Neutrophil (primary cell): ENCODE measurements at regions not wholly inside any gene's neighbourhood (a gene's known extent, or its start where the extent isn't known, plus 50 kb on each side); places are given as distances from the start of the nearest gene placed in this dataset.
A peak's percentile ranks its signal among the peaks of the same experiment; 100 is the strongest.

Source experiments
- H3K27ac ChIP-seq: fragments of 200-600 bp; sonication (generic); 2 replicates; pipeline ENCODE4 v1.5.1; 2016; ENCODE audit warnings: mild to moderate bottlenecking, moderate library complexity
- H3K27me3 ChIP-seq: fragments of 200-600 bp; sonication (generic); 2 replicates; pipeline ENCODE4 v1.6.0; 2016; ENCODE audit warnings: mild to moderate bottlenecking
- H3K36me3 ChIP-seq: fragments of 200-600 bp; sonication (generic); 2 replicates; pipeline ENCODE4 v1.5.1; 2017
- H3K4me1 ChIP-seq, 2 experiments: fragments of 200-600 bp in 1 of 2; sonication (generic) in 1 of 2; 1 replicate in 1 of 2; 2 replicates in 1 of 2; pipeline versions ENCODE4 v1.5.1 to v1.6.1; 2013 to 2016; ENCODE audit warnings: low read depth in 1 of 2, low read length in 1 of 2, mild to moderate bottlenecking in 1 of 2, moderate library complexity in 1 of 2; ENCODE audit not compliant: control insufficient read depth in 1 of 2, insufficient read depth in 1 of 2
- H3K4me3 ChIP-seq, 2 experiments: fragments of 200-600 bp in 1 of 2; sonication (generic) in 1 of 2; 1 replicate in 1 of 2; 2 replicates in 1 of 2; pipeline ENCODE4 v1.5.1; 2013 to 2016; ENCODE audit warnings: low read depth in 1 of 2, low read length in 1 of 2, mild to moderate bottlenecking in 1 of 2, moderate library complexity in 1 of 2
- H3K9me3 ChIP-seq: fragments of 200-600 bp; sonication (generic); 2 replicates; pipeline ENCODE4 v1.5.1; 2016
- CTCF ChIP-seq: fragments of 200-600 bp; sonication (generic); IDR thresholded peaks from 2 replicates; pipeline ENCODE4 v1.5.1; 2016; ENCODE audit warnings: antibody characterized with exemption

DNA sequence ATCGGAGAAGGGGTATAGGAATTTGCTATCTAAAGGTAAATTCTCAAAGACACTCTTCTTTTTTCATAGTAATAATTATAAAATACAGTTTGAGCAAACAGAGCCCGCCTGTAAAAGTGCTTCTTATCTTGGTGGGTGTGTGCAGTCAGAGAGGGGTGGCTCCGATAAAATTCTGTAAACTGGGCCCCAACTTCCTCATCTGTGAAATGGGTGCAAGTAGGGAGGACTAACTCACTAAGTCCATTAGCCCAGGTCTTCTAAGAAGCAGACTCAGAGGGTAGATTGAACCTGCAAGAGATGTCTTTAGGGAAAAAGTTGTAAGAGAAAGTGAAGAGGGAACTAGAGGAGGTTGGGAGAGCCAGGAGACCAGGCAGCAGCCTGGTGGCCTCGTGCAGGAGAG, 245.8 kb upstream of the RREB1 start:
- H3K4me3 ChIP-seq = no peak overlapping the region
- no peaks in the 10 kb centered on the region for H3K36me3 ChIP-seq
- H3K27ac ChIP-seq = no peak overlapping the region
- H3K9me3 ChIP-seq = no peaks in the 10 kb centered on the region
- H3K4me1 ChIP-seq = peaks cover 32 to 36% of the 10 kb centered on the region in 2 experiments
- H3K27me3 ChIP-seq = no peaks in the 10 kb centered on the region
- TF ChIP-seq CTCF = no peak

GRCh38 chr6:6863970-6864639, 243.7 kb upstream of the RREB1 start:
- H3K27ac ChIP-seq = no peak overlapping the region
- H3K36me3 ChIP-seq = no peaks in the 10 kb centered on the region
- H3K4me1 ChIP-seq = peaks cover 22 to 28% of the 10 kb centered on the region in 2 experiments
- no peak for TF ChIP-seq CTCF
- no peak overlapping the region for H3K4me3 ChIP-seq
- no peaks in the 10 kb centered on the region for H3K9me3 ChIP-seq
- H3K27me3 ChIP-seq = no peaks in the 10 kb centered on the region

DNA sequence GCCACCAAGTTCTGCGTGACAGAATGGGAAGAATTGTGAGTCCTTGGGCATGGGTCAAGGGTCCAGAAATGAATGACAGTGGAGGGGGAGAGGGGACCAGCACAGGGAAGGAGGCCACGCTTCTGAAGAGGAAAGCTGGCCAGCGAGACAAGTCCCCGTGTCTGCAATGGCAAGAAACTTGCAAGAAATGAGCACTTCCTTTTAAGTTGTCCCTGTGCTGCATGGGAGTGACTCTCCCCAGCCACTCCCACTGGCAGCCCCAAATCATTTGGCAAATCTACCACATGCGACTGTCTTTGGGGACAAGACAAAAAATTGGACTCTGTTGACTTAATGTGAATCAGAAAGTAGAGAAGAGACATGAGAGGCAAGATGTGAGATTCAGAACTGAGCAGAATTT, 242.2 kb upstream of the RREB1 start:
- no peaks in the 10 kb centered on the region for H3K9me3 ChIP-seq
- H3K36me3 ChIP-seq = no peaks in the 10 kb centered on the region
- peak overlapping the region; percentile 59 for H3K27ac ChIP-seq
- peaks cover 34 to 38% of the 10 kb centered on the region in 2 experiments for H3K4me1 ChIP-seq
- no peak for TF ChIP-seq CTCF
- H3K4me3 ChIP-seq = no peak overlapping the region
- H3K27me3 ChIP-seq = no peaks in the 10 kb centered on the region

DNA sequence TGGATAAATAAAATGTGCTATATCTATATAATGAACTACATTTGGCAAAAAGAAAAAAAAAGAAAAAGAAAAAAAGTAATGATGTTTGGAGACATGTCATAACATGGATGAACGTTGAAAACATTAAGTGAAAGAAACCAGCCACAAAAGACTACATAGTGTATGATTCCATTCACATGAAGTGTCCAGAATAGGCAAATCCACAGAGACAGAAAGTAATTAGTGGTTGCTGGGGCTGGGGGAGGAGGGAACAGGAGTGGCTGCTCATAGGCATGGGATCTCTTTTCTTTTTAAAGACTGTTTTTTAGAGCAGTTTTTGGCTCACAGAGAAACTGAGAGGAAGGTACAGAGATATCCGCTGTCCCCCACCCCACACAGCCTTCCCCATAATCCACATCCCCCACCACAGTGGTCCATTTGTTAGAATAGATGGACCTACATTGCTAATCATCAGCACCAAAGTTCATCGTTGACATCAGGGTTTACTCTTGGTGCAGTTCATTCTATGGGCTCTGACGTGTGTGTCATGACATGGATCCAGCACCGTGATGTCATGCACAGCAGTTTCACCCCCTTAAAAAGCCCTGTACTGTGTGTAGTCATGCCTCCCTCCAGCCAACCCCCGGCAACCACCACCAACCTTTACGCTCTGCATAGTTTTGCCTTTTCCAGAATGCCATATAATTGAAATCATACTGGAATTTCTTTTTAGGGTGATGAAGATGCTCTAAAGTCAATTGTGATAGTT, 240.9 kb upstream of the RREB1 start:
- Histone ChIP-seq H3K4me1 (peaks cover 46 to 50% of the 10 kb centered on the region in 2 experiments), H3K27ac (no peak overlapping the region), H3K9me3 (no peaks in the 10 kb centered on the region), H3K36me3 (no peaks in the 10 kb centered on the region), H3K4me3 (no peak overlapping the region), H3K27me3 (no peaks in the 10 kb centered on the region)
- no peak for TF ChIP-seq CTCF

DNA sequence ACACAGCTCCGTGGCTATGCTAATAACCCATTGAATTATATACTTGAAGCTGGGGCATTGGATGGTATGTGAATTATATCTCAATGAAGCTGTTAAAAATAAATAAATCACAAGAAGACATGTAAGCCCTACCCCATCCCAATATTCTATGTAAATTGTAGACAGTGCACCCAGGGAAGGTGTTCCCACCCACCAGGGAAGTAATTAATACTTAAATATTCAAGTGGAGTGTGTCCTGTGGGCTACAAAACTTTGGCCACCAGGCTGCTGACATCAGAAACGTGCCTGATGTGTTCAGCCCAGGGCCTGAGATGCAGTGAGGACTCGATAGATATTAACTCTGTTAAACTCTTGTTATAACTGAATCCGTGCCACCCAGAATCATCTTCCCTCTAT, 240.4 kb upstream of the RREB1 start:
- H3K27me3 ChIP-seq = no peaks in the 10 kb centered on the region
- H3K27ac ChIP-seq = no peak overlapping the region
- no peaks in the 10 kb centered on the region for H3K9me3 ChIP-seq
- TF ChIP-seq CTCF = no peak
- H3K36me3 ChIP-seq = no peaks in the 10 kb centered on the region
- H3K4me1 ChIP-seq = peaks cover 52 to 56% of the 10 kb centered on the region in 2 experiments
- H3K4me3 ChIP-seq = no peak overlapping the region
